HG03066 (cell line): ENCODE measurements at regions not wholly inside any gene's neighbourhood (a gene's known extent, or its start where the extent isn't known, plus 50 kb on each side); places are given as distances from the start of the nearest gene placed in this dataset.

Source experiments
- ATAC-seq: cut with Tn5 transposase; IDR thresholded peaks from one replicate; pipeline ENCODE4 v1.9.1; 2021; ENCODE audit warnings: low read depth; ENCODE audit not compliant: unreplicated experiment

DNA sequence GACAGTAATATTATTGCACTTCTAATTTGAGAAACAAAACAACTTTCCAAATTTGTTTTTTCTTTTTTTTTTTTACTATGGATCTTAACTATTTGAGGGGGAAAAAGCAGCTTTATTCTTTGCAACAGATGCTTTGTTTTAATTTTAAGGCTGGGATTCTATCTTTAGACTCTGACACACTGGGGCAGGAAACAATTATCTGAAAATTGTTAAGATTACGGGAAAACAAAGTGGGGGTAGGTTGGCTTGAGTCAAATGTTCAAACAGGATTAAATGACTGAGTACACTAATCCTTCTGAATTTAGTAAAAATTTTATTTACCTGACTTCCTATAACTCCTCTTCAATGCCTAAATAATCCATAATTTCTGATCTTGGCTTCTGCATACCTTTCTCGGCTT, 543.2 kb downstream of the SLITRK6 start:
- no peak for ATAC-seq

DNA sequence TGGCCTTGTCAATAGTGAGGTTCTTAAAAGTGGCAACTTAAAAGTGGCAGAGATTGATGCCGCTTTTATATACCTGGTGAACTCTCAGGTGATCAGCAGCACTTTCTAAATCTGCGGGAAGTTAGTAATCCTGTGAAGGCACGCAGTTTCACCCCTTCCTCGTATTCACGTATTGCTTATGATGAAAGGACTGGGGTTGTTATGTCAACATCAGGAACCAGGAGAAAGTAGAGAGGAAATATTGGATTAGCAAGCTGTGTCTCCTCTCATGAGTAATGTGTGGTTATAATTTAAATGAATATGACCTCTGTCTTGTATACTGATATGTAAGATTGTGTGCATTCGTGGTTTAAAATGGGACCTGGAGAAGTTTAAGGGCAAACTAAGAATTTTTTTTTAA, 544.6 kb downstream of the SLITRK6 start:
- ATAC-seq = no peak

DNA sequence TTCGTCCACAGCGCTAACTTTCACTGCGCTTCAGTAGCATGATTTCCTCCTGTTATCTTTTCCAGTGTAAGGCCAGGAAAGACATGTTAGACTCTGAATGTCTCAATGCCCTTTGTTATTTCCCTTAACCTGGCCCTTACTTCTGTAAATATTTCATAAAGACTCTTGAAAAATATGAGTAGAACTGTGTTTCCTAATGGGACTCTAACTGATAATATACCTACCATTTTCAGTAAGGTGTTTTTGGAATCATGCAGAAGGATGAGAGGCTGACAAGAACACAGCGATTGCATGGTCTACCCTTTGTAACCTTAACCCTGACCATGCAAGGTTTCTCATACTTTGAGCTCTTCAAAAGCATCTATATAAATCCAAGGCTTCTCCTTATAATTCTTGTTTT, 550.1 kb downstream of the SLITRK6 start:
- ATAC-seq = no peak

DNA sequence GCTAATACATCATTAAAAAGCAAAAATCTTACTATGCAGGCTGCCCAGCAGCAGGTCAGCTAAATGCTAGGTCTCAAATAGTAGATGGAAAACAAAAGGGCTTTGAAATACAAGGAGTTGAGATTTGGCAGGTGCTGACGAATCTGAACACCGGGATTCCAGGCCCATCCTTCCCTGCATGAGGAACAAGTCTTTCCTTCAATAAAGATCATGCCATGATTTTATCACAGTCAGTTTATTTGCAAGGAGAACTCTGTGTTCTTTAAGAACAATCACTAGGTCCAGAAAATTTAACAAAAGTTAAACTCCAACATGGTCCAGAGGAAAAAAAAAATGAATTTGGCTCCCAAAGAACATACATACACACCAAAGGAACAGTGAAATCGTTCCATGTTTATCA, 551.4 kb downstream of the SLITRK6 start:
- no peak for ATAC-seq

DNA sequence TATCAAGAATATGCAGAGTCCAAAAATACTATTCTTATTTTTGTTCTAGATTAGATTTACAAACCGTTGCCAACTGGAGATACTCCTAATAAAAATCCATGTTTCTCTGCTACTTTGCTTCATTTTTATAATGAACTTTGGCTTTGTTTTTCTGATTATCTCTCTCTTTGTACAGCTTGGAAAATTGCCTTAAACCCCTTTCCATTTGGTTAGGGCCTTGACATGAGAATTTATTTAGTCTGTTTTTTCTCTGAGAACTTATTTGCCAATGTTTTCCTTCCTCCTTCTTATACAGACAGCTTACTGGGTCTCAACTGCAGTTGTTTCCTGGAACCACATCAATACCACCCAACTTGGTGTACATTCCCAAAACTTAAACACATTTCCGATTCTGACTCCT, 555.4 kb downstream of the SLITRK6 start:
- ATAC-seq = no peak

DNA sequence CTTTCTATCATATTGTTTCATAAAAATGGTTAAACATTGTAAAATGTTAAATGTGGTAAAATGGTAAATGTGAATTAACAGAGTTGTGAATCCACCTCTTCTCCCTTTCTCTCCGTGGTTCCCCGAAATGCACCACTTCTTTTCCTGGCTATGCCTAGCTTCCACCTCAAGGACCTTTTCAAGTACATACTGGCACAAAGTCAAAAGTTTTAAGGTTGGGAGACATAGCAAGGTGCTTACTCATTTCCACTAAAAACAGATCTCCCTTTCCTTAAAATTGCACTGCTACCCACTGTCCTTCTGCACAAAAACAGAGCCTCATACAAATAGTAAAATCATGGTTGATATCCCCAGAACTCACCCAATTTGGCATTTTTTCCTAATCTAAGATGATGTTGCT, 558.2 kb downstream of the SLITRK6 start:
- no peak for ATAC-seq

DNA sequence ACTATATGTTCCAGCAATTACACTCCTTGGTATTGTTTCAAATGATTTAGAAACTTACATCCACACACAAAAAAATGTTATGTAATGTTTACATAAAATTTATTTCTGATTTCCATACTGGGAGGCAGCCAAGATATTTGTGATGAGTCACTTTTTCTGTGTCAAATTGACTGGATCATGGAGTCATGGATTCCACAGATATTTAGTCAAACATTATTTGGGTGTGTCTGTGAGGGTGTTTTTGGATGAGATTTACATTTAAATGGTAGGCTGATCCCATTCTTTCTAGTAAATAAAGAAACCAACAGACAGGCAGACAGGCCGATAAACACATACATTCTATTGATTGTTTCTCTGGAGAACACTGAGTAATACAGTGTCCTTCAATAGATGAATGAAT, 562.8 kb downstream of the SLITRK6 start:
- ATAC-seq = no peak

DNA sequence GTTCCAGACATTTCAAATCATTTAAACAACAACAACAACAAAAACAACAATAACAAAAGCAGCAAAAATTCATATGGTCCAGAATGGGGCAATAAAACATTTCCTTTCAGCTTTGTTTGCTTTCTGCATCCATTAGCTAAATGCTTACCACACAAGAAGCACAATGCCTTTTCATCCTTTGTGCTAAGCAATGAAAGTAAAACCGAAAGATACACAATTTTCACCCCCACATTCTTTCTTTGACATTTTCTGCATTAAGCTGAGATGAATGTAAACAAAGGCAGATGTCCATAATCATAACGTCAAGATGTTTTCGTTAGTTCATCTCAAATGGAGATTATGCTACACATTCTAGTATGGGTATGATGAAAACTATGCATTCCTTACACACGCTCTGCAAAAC, 568.5 kb downstream of the SLITRK6 start:
- no peak for ATAC-seq

DNA sequence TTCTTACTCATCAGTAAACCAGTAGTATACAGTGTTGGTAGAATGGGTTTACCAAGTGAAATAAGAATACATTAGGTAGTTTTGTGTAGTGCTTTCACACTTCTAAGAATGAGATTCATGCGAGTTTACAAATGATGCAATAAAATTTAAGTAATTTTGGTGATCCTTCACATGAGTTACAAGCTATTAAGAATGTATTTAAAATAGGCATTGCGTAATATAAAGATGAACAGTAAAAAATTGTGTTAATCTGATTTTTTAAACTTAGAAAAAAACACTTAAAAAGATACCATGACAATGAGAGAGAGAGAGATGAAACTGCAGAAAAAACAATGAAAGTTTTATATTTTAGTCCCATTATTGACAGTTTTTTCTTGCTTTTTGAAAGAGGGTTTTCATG, 570.5 kb downstream of the SLITRK6 start:
- ATAC-seq = no peak

DNA sequence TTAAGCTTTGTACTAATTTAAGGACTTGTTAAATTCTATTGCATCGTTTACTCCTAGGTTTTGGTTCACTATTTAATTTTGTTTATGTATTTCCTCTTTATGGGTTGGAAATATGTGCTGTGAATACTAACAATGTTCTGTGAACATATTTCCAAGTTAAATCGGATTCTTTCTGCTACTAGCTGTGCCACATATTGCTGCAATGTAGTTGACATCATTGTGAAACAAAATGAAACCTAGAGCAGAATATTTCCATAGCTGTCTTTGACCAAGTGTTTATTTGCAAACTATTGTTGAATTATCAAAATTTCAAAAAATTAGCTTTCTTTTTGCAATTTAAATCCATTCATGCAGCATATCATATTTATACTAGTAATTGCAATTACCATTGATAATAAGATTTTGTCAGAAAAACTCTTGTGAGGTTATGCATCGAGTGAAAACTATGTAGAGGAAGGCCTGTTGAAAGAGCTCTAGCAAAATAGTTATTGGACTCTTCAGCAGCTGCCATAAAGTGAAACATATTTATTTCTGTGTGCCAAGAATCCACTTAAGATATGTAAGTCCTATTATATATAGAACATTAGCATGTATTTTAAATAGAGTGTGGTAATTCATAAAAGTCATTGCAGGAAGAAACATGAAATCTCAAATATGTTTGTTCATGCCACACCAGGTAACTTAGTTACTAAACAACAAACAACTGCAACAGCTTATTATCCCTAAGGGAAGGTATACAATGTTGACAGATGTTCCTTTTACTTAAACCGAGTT, 575.1 kb downstream of the SLITRK6 start:
- ATAC-seq = no peak

DNA sequence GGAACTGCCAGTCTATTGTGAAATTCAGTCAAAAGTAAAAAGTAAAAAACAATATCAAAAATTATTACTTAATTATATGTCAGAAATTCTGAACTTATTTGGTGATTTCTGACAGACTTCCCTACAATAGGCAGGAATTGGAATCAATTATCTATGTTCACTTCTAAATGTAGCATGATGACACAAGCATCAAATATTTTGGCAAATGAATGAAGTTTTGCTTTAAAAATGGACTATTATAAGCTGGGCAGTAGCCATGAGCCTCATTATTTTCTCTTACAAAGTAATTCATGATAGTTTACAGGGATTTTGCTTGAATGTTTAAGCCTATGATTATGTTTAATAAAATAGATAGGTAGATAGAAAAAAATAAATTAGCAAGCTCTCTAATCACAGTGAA, 582.6 kb downstream of the SLITRK6 start:
- no peak for ATAC-seq

DNA sequence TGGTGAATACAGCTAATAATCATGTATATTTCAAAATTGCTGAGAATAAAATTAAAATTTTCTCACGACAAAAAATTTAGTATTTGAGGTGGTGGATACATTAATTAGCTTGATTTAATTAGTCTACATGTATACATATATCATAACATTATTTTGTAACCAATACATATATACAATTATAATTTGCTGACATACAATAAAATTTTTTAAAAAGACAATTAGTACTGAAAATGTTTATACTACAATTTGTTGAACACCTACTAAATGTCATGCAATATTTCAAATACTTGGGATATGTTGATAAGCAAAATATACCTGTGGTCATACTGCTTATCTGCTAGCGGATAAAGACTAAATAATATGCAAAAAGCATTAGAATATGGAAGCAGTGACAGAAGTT, 586.5 kb downstream of the SLITRK6 start:
- no peak for ATAC-seq

DNA sequence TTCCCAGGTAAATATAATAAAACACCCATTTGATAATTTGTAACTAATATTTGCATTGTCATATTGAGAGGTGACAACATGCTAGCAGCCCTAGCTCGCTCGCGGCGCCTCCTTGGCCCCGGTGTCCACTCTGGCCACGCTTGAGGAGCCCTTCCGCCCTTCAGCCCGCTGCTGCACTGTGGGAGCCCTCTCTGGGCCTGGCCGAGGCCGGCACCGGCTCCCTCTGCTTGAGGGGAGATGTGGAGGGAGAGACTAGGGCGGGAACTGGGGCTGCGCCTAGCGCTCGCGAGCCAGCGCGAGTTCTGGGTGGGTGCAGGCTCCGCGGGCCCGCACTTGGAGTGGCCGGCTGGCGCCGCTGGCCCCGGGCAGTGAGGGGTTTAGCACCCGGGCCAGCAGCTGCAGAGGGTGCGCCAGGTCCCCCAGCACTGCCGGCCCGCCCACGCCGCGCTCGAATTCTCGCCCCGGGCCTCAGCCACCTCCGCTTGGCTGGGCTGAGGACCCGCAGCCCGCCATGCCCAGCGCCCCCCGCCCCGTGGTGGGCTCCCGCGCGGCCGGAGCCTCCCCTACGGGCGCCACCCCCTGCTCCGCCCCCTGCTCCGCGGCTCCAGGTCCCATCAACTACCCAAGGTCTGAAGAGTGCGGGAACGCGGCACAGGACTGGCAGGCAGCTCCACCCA, 594.4 kb downstream of the SLITRK6 start:
- no peak for ATAC-seq

DNA sequence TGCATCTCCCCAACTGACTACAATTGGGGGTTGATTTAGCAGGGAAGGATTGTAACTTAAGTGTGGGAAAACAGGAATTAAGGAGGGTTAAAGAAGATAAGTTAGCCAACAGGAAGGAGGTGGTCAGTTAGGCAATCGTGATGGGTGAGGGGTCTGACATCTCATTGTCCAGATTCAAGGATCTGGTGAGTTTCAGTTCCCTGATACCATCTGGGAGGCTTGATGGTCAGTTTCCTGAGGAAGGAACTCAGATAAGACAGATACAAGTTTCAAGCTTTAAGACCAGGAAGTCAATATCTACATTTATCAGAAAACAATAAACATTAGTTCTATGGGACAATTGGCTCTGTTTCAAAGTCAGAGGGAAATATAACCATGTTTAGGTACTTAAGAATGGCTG, 601.8 kb downstream of the SLITRK6 start:
- no peak for ATAC-seq

DNA sequence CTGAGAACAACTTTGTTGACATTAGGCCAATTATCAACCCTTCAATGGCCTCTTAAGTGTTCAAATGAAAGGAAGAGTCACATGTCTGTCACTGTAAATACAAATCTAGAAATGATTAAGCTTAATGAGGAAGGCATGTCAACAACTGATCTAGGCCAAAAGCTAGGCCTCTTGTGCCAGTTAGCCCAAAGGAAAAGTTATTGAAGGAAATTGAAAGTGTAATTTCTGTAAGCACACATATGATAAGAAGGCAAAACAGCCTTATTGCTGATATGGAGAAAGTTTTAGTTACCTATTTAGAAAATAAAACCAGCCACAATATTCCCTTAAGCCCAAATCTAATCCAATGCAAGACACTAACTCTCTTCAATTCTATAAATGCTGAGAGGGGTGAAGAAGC, 604.7 kb downstream of the SLITRK6 start:
- no peak for ATAC-seq

DNA sequence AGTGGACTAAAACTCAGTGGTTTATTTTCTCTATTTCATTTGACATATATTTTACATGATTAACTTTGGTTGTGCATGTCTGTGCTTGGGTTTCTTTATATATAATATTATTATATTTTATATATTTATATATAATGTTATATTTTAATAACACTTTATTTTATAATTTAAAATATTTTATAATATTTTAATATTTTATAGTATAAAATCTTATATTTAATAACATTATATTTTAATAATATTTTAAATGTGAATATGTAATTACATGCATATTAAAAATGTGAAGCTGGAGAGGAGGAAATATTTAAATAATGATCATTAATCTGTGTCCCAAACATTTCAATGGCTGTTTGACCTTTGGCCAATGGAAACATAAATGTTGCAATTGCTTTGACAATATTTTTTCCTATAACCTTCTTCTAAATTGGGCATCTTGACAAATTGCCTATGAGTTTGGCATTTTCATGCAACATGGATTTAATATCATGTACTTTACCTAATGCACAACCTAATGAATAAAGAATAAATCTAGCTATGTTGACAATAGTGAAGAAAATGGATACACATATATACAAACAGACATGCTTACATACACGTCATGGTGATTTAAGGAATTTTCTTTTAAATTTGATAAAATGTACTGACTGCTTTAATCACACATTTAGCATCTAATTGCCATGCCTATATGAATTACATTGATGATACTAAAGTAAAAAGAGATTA, 607.1 kb downstream of the SLITRK6 start:
- ATAC-seq = no peak

DNA sequence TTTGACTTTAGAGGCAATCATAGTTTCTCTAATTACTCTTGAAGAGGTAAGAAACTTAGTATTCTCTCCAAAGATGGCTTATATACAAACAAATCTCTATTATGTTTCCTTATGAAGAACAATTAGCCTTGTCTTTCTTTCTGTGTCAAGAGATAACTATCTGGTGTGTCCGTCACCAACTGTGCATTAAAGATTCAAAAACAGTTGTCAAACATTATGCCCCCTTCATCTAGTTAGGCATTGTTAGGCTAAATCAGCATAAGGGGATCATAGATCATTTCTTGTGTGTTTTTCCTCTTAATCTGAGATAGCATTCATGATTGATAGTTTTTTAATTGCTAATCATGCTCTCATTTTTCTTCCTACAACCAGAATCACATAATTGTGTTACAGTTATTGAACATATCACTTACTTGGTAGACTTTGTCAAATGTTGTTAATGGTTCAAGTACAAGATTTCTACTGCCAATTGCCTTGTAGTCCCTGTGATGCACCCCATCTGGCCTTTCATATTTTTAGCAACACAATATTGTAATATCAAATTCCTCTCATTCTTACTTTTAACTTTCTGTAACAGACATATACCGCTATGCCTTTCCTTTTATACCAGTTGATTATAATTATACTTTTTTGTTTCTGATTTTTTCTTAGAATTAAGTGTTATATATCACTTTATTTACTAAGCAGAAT, 612.7 kb downstream of the SLITRK6 start:
- no peak for ATAC-seq

DNA sequence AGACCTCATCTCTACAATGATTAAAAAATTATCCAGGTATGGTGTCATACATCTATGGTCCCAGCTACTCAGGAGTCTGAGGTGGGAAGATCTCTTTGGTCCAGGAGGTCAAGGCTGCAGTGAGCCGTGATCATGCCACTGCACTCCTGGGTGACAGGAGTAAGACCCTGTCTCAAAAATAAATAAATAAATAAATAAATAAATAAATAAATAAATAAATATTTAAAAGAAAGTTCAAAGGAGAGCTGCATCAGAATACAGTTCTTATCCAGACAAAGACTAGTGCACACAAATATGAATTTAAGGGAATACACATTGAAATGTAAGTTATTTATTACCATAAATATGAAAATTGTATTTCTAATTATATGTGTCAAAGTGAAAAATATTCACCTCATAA, 624.9 kb downstream of the SLITRK6 start:
- ATAC-seq = no peak

DNA sequence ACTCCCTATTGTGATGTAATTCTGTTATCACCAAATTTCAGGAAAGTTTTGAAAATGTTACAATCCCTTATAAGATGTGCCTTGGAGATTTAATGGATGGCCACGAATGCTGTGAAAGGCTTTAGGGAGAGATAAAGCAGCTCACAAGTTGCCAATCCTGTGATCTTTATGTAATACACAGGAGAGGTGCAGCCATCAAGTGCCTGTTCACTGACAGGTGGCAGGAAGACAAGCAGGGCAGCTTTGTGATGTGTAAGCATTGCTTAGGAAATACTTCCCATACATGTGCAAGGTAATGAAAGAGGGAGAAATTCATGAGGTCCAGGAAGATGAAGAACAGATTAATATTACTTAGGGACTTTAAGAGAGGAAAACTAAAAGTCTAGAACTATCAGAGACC, 628.8 kb downstream of the SLITRK6 start:
- ATAC-seq = no peak

DNA sequence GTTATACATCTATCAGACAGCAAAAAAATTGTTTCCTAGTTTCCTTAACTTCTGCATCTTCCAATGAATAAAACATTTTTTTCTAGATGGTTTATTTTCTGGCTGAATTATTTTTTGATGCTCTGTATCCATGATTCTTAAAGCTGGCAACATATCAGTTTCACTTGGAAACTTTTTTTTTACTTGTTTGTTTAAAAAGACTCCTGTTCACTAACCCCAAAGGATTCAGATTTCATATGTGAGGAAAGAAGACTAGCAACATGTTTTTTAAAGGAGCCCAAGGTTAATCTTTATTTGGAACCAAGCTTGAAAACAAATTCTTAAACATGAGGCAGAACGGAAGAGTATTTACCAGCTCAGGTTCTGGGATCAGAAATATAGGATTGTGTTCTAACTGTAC, 632.3 kb downstream of the SLITRK6 start:
- ATAC-seq = no peak

DNA sequence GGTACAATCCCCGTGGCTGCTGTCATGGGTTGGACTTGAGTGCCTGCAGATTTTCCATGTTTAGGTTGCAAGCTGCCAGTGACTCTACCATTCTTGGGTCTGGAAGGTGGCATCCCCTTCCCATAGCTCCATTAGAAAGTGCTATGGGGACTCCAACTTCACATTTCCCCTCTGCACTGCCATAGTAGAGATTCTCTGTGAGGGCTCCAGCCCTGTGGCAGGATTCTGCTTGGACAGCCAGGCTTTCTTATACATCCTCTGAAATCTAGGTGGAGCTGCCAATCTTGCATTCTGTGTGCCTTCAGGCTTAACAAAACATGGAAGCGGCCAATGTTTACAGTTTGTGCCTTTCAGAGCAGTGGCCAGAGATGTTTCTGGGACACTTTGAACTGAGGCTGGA, 636.2 kb downstream of the SLITRK6 start:
- ATAC-seq = no peak
